OCI-LY7 (cell line): ENCODE measurements at regions not wholly inside any gene's neighbourhood (a gene's known extent, or its start where the extent isn't known, plus 50 kb on each side); places are given as distances from the start of the nearest gene placed in this dataset.
A peak's percentile ranks its signal among the peaks of the same experiment; 100 is the strongest.

ENCODE experiments used
- BruUV-seq: library from RNA; stranded (reverse); fragments of 400-500 nt; replicated peaks from 2 replicates; lab custom pipeline; 2021; lab: Mats Ljungman, UMichigan
- CTCF ChIA-PET: fragments of 300-600 bp; sonication (Branson Sonifier 250); formaldehyde crosslinking; loops from one replicate; lab custom pipeline; 2022; ENCODE audit warnings: antibody characterized with exemption; ENCODE audit not compliant: unreplicated experiment; lab: Charles Lee
- POLR2A ChIA-PET: fragments of 300-600 bp; sonication (Branson Sonifier 250); formaldehyde crosslinking; loops from one replicate; lab custom pipeline; 2022; ENCODE audit warnings: antibody characterized with exemption; lab: Charles Lee
- DNase-seq: peaks from one replicate; pipeline ENCODE4 v3.0.0-alpha.2; 2015; ENCODE audit warnings: low spot score
- H2AFZ ChIP-seq: fragments of 200-600 bp; sonication (generic), shearing (Covaris generic); 2 replicates; pipeline ENCODE4 v1.6.1; 2014; ENCODE audit warnings: mild to moderate bottlenecking, antibody characterized with exemption, low read length, moderate library complexity
- H3K27ac ChIP-seq: fragments of 200-600 bp; sonication (generic); 2 replicates; pipeline ENCODE4 v1.5.1; 2014; ENCODE audit warnings: mixed run types, low read depth, mild to moderate bottlenecking, moderate library complexity, low read length, inconsistent platforms; ENCODE audit not compliant: poor library complexity, severe bottlenecking
- H3K36me3 ChIP-seq: fragments of 200-600 bp; sonication (generic); 2 replicates; pipeline ENCODE4 v1.6.1; 2014; ENCODE audit warnings: mild to moderate bottlenecking, antibody characterized with exemption, low read length, moderate library complexity, mixed read lengths; ENCODE audit not compliant: insufficient read depth
- H3K4me1 ChIP-seq: fragments of 200-600 bp; sonication (generic); 2 replicates; pipeline ENCODE4 v1.5.1; 2014; ENCODE audit warnings: mild to moderate bottlenecking, low read length; ENCODE audit not compliant: insufficient read depth, poor library complexity, severe bottlenecking
- H3K4me2 ChIP-seq: fragments of 200-600 bp; sonication (generic); 2 replicates; pipeline ENCODE4 v1.6.1; 2014; ENCODE audit warnings: mild to moderate bottlenecking, low read length
- H3K4me3 ChIP-seq: fragments of 200-600 bp; sonication (generic); 2 replicates; pipeline ENCODE4 v1.5.1; 2014; ENCODE audit warnings: mild to moderate bottlenecking, low read depth, low read length; ENCODE audit not compliant: poor library complexity, severe bottlenecking
- H3K79me2 ChIP-seq: fragments of 200-600 bp; sonication (generic); 2 replicates; pipeline ENCODE4 v1.6.1; 2016; ENCODE audit warnings: low read depth, mild to moderate bottlenecking, low read length, moderate library complexity, mixed read lengths; ENCODE audit not compliant: insufficient read depth
- H3K9me2 ChIP-seq: fragments of 200-600 bp; sonication (generic); 2 replicates; pipeline ENCODE4 v1.6.1; 2016; ENCODE audit warnings: mild to moderate bottlenecking, low read length, mixed read lengths; ENCODE audit not compliant: insufficient read depth
- H3K9me3 ChIP-seq: fragments of 200-600 bp; sonication (generic); 2 replicates; pipeline ENCODE4 v1.6.1; 2014; ENCODE audit warnings: mild to moderate bottlenecking, mixed run types, low read length, mixed read lengths
- H4K20me1 ChIP-seq: fragments of 200-600 bp; sonication (generic); 2 replicates; pipeline ENCODE4 v1.6.1; 2014; ENCODE audit warnings: mild to moderate bottlenecking, antibody characterized with exemption, low read length, moderate library complexity, mixed read lengths; ENCODE audit not compliant: insufficient read depth
- EZH2phosphoT487 ChIP-seq: fragments of 200-600 bp; sonication (generic); IDR thresholded peaks from 2 replicates; pipeline ENCODE4 v1.6.1; 2018; ENCODE audit warnings: low read depth, borderline replicate concordance, mild to moderate bottlenecking, mixed run types, antibody characterized with exemption, low read length, moderate library complexity, mixed read lengths
- intact Hi-C: fragments of 100-400 bp; cut with micrococcal nuclease; formaldehyde crosslinking; loops from one replicate; pipeline ENCODE4 v1.10.0; 2022; ENCODE audit not compliant: unreplicated experiment
- TF ChIP-seq, protein P1 (sequence below): fragments of 200-600 bp; sonication (generic); conservative IDR thresholded peaks from 2 replicates; pipeline ENCODE4 v1.5.1; 2014; ENCODE audit warnings: mild to moderate bottlenecking, antibody characterized with exemption, low read length, moderate library complexity, mixed read lengths

DNA sequence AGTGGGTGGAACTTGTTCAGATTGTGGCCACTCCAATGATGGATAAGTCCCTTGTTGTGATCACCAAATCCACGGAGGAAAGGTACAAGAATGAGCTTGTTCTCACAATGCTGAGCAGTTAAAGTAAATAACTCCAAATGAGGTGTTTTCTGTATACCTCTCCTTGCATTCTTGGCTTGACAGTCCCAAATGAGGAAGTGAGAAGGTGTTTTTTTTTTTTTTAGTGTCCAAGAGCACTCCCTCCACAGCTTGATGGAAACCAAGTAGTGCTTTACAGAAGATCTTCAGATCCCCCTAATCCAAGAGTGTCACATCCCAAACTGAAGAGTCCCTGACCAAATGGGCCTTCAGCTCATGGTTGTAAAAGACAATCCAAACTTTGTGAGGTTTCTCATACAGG, 153.6 kb downstream of the ATP23 start:
- no peaks in the 10 kb centered on the region for H3K9me3 ChIP-seq
- BruUV-seq, result no TSS peak
- no peaks in the 10 kb centered on the region for H3K9me2 ChIP-seq
- DNase-seq, result peak; percentile 16
- H2AFZ ChIP-seq, result no peak overlapping the region
- ChIA-PET POLR2A (no interaction called here), CTCF (no interaction called here)
- H4K20me1 ChIP-seq, result no peaks in the 10 kb centered on the region
- no peaks in the 10 kb centered on the region for H3K36me3 ChIP-seq
- no peaks in the 10 kb centered on the region for H3K79me2 ChIP-seq
- TF ChIP-seq, protein P1, sequence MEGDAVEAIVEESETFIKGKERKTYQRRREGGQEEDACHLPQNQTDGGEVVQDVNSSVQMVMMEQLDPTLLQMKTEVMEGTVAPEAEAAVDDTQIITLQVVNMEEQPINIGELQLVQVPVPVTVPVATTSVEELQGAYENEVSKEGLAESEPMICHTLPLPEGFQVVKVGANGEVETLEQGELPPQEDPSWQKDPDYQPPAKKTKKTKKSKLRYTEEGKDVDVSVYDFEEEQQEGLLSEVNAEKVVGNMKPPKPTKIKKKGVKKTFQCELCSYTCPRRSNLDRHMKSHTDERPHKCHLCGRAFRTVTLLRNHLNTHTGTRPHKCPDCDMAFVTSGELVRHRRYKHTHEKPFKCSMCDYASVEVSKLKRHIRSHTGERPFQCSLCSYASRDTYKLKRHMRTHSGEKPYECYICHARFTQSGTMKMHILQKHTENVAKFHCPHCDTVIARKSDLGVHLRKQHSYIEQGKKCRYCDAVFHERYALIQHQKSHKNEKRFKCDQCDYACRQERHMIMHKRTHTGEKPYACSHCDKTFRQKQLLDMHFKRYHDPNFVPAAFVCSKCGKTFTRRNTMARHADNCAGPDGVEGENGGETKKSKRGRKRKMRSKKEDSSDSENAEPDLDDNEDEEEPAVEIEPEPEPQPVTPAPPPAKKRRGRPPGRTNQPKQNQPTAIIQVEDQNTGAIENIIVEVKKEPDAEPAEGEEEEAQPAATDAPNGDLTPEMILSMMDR, result no peak
- H3K4me1 ChIP-seq, result no peaks in the 10 kb centered on the region
- intact Hi-C loops, result no loop called here
- H3K4me3 ChIP-seq, result no peak overlapping the region
- H3K4me2 ChIP-seq, result no peak overlapping the region
- no peak overlapping the region for H3K27ac ChIP-seq

DNA sequence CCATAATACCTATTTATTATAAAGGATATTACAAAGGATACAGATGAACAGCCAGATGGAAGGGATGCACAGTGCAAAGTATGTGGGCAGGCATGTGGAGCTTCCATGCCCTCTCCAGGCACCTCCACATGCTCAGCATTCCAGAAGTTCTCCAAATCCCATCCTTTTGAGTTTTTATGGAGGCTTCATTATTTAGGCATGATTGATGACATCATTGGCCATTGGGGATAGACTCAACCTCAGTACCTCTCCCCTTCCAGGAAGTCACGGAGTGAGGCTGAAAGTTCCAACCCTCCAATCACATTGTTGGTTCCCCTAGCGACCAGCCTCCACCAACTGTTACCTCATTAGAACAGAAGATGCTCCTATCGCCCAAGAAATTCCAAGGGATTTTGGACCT, 156.4 kb downstream of the ATP23 start:
- intact Hi-C loops, result no loop called here
- no peaks in the 10 kb centered on the region for H3K9me3 ChIP-seq
- H3K4me1 ChIP-seq, result no peaks in the 10 kb centered on the region
- H3K4me2 ChIP-seq, result no peak overlapping the region
- no TSS peak for BruUV-seq
- H3K27ac ChIP-seq, result no peak overlapping the region
- POLR2A ChIA-PET, result interaction anchor here (0.6 kb wide), 1 partner anchor 286 kb away, joined by 3 read pairs; no protein-coding TSS in a partner anchor
- no peaks in the 10 kb centered on the region for H4K20me1 ChIP-seq
- H2AFZ ChIP-seq, result no peak overlapping the region
- CTCF ChIA-PET, result no interaction called here
- no peaks in the 10 kb centered on the region for H3K79me2 ChIP-seq
- TF ChIP-seq, protein P1, result no peak
- no peak for TF ChIP-seq EZH2phosphoT487
- H3K4me3 ChIP-seq, result no peak overlapping the region
- no peaks in the 10 kb centered on the region for H3K9me2 ChIP-seq
- H3K36me3 ChIP-seq, result no peaks in the 10 kb centered on the region
- no peak for DNase-seq

DNA sequence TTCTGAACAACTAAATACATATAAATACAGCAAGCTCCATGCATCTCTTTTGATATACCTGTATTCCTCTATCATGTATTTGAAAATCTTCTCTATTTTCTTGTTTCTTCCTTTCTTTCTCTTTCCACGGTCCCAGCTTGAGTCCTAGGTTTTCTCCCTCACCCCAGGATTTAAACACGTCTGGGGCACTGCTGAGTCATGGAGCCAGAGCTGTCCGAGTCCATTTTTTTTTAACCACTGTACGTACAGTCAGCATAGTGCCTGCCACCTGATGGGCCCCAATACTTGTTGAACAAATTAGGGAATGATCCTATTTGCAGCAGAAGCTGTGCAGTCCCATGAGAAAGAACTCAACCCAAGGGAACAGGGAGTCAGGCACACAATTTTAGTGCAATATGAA, 158.1 kb downstream of the ATP23 start:
- no peak overlapping the region for H3K27ac ChIP-seq
- no peak overlapping the region for H3K4me3 ChIP-seq
- CTCF ChIA-PET, result no interaction called here
- BruUV-seq, result no TSS peak
- intact Hi-C loops, result no loop called here
- H3K4me1 ChIP-seq, result no peaks in the 10 kb centered on the region
- DNase-seq, result no peak
- no peak overlapping the region for H3K4me2 ChIP-seq
- H3K9me2 ChIP-seq, result no peaks in the 10 kb centered on the region
- POLR2A ChIA-PET, result interaction anchor here (0.6 to 1.0 kb wide), 2 partner anchors 21 to 36 kb away, joined by 3 read pairs; no protein-coding TSS in a partner anchor
- no peaks in the 10 kb centered on the region for H3K36me3 ChIP-seq
- H4K20me1 ChIP-seq, result no peaks in the 10 kb centered on the region
- no peaks in the 10 kb centered on the region for H3K9me3 ChIP-seq
- no peak overlapping the region for H2AFZ ChIP-seq
- no peaks in the 10 kb centered on the region for H3K79me2 ChIP-seq
- TF ChIP-seq, protein P1, result no peak
- TF ChIP-seq EZH2phosphoT487, result no peak
